SU-DHL-6 (cell line): ENCODE measurements at regions not wholly inside any gene's neighbourhood (a gene's known extent, or its start where the extent isn't known, plus 50 kb on each side); places are given as distances from the start of the nearest gene placed in this dataset.

Experiments
- EZH2phosphoT487 ChIP-seq: fragments of 200-600 bp; sonication (generic), shearing (Covaris generic); conservative IDR thresholded peaks from 2 replicates; pipeline ENCODE4 v1.6.1; 2018; ENCODE audit warnings: mild to moderate bottlenecking, antibody characterized with exemption, low read length, moderate library complexity, mixed read lengths
- TF ChIP-seq, protein P1 (sequence below): fragments of 200-600 bp; sonication (generic); IDR thresholded peaks from one replicate; pipeline ENCODE4 v1.5.1; 2017; ENCODE audit warnings: antibody characterized with exemption, mild to moderate bottlenecking, low read length, moderate library complexity; ENCODE audit not compliant: insufficient read depth, poor library complexity, severe bottlenecking

DNA sequence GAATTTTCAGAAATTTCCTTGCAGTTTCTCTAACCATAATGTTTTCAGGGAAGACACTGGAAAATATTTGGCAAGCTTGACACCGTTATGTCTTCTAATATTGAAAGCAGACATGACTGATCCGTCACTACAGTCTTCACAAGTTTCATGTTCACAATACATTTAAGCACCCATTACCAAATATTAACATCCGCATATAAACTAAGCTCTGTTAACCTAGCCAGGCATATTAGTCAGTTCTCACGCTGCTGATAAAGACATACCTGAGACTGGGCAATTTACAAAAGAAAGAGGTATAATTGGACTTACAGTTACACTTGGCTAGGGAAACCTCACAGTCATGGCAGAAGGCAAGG, 162.7 kb upstream of the LYSMD4 start:
- TF ChIP-seq EZH2phosphoT487, result no peak
- TF ChIP-seq, protein P1, sequence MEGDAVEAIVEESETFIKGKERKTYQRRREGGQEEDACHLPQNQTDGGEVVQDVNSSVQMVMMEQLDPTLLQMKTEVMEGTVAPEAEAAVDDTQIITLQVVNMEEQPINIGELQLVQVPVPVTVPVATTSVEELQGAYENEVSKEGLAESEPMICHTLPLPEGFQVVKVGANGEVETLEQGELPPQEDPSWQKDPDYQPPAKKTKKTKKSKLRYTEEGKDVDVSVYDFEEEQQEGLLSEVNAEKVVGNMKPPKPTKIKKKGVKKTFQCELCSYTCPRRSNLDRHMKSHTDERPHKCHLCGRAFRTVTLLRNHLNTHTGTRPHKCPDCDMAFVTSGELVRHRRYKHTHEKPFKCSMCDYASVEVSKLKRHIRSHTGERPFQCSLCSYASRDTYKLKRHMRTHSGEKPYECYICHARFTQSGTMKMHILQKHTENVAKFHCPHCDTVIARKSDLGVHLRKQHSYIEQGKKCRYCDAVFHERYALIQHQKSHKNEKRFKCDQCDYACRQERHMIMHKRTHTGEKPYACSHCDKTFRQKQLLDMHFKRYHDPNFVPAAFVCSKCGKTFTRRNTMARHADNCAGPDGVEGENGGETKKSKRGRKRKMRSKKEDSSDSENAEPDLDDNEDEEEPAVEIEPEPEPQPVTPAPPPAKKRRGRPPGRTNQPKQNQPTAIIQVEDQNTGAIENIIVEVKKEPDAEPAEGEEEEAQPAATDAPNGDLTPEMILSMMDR, result no peak
